ENCODE measurements at regions not wholly inside any gene's neighbourhood (a gene's known extent, or its start where the extent isn't known, plus 50 kb on each side); places are given as distances from the start of the nearest gene placed in this dataset.

DNA sequence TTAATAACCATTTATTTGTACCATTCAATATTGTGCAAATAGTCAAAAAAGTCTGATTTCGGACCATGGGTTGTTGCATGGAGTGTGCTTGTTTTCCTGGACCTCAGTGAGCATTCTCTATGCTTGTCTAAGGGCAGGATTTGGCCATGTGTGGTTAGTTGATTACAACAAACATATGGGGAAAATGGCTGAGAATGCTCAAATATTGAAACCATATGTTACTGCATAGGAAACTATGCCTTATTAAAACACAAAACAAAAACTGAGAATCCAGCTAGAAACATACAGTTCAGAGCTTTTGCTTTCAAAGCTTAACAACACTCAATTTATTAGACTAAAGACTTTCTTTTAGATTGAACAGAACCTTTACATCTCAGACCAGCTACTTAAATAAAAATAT is 928.3 kb downstream of the NR2F1-AS1 start:
- no peak overlapping the region for H3K27ac ChIP-seq (ENCODE audit: insufficient read depth, low read depth, low read length)
- H3K4me1 ChIP-seq (ENCODE audit: control insufficient read depth, extremely low read depth, insufficient read depth, low read length), result no peaks in the 10 kb centered on the region
- H4K20me1 ChIP-seq (replicated peaks; ENCODE audit: control insufficient read depth, extremely low read depth, insufficient read depth, low read length), result no peaks in the 10 kb centered on the region
- FAIRE-seq, result no peak
- ChIA-PET POLR2A (no interaction called here), CTCF (no interaction called here)
- no peaks in the 10 kb centered on the region for H3K79me2 ChIP-seq (ENCODE audit: control insufficient read depth, insufficient read depth, low read length)
- no peaks in the 10 kb centered on the region for H3K36me3 ChIP-seq (ENCODE audit: control insufficient read depth in 2 of 2, extremely low read depth in 1 of 2, insufficient read depth in 2 of 2, low read length in 2 of 2)
- BruUV-seq (replicated peaks), result no TSS peak
- H2AFZ ChIP-seq (ENCODE audit: low read depth, low read length), result no peak overlapping the region
- intact Hi-C loops (cut with micrococcal nuclease) (no loop called here), dilution Hi-C loops (cut with MboI; ENCODE audit: extremely low pct_ligation_motif_present, low sequenced_read_pairs) (no loop called here)
- H3K27me3 ChIP-seq (ENCODE audit: control insufficient read depth in 2 of 2, insufficient read depth in 2 of 2, low read length in 2 of 2), result no peaks in the 10 kb centered on the region
- TF ChIP-seq, protein P1, sequence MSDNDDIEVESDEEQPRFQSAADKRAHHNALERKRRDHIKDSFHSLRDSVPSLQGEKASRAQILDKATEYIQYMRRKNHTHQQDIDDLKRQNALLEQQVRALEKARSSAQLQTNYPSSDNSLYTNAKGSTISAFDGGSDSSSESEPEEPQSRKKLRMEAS (IDR thresholded peaks at IDR 0.05; ENCODE audit: insufficient read depth, insufficient read length), result no peak
- no peak for TF ChIP-seq FOS (IDR thresholded peaks at IDR 0.05; ENCODE audit: borderline replicate concordance, insufficient read depth, low read length)
- TF ChIP-seq JUN (IDR thresholded peaks at IDR 0.05; ENCODE audit: borderline replicate concordance, insufficient read depth, insufficient read length, low read depth), result no peak
- TF ChIP-seq, protein P2, sequence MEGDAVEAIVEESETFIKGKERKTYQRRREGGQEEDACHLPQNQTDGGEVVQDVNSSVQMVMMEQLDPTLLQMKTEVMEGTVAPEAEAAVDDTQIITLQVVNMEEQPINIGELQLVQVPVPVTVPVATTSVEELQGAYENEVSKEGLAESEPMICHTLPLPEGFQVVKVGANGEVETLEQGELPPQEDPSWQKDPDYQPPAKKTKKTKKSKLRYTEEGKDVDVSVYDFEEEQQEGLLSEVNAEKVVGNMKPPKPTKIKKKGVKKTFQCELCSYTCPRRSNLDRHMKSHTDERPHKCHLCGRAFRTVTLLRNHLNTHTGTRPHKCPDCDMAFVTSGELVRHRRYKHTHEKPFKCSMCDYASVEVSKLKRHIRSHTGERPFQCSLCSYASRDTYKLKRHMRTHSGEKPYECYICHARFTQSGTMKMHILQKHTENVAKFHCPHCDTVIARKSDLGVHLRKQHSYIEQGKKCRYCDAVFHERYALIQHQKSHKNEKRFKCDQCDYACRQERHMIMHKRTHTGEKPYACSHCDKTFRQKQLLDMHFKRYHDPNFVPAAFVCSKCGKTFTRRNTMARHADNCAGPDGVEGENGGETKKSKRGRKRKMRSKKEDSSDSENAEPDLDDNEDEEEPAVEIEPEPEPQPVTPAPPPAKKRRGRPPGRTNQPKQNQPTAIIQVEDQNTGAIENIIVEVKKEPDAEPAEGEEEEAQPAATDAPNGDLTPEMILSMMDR (IDR thresholded peaks at IDR 0.05; ENCODE audit: extremely low read depth in 1 of 2, insufficient read depth in 1 of 2, low read depth in 1 of 2, low read length in 2 of 2), result no peak
- TF ChIP-seq MYC (IDR thresholded peaks at IDR 0.05; ENCODE audit: low read depth, low read length), result no peak
- no peak for TF ChIP-seq POLR2A (IDR thresholded peaks at IDR 0.05; ENCODE audit: low read depth, low read length)
- no peak for TF ChIP-seq POLR2AphosphoS5 (IDR thresholded peaks at IDR 0.05; ENCODE audit: insufficient read depth, low read depth, low read length)
- TF ChIP-seq EZH2 (IDR thresholded peaks at IDR 0.05; ENCODE audit: borderline replicate concordance, low read depth, low read length, severe bottlenecking), result no peak
- no peak for TF ChIP-seq GATA2 (IDR thresholded peaks at IDR 0.05; ENCODE audit: insufficient read depth, insufficient read length, low read depth, low read length)
- H3K9ac ChIP-seq (replicated peaks; ENCODE audit: extremely low read depth, insufficient read depth, low read length), result no peak overlapping the region
- H3K4me3 ChIP-seq (replicated peaks in 1 of 3; ENCODE audit: insufficient read depth in 1 of 3, low read depth in 1 of 3, low read length in 3 of 3), result no peak overlapping the region
- no peak for DNase-seq (ENCODE audit: low read depth, low spot score)
- H3K4me2 ChIP-seq (ENCODE audit: insufficient read depth, low read length), result no peak overlapping the region
- H3K9me3 ChIP-seq (replicated peaks; ENCODE audit: control insufficient read depth, insufficient read depth, low read length), result no peaks in the 10 kb centered on the region
- no peaks in the 10 kb centered on the region for H3K9me1 ChIP-seq (replicated peaks; ENCODE audit: control insufficient read depth, extremely low read depth, insufficient read depth, low read length)

Data from endothelial cell of umbilical vein (primary cell).